ENCODE measurements at regions not wholly inside any gene's neighbourhood (a gene's known extent, or its start where the extent isn't known, plus 50 kb on each side); places are given as distances from the start of the nearest gene placed in this dataset.
"Not testable (repeated sequence)": the region's sequence is repeated elsewhere in the genome, so short reads cannot be mapped to it uniquely, and the experiment has no call there.

GRCh38 chr13:103516015-103516795, 450.0 kb upstream of the SLC10A2 start:
- no peaks in the 10 kb centered on the region for H3K9me3 Mint-ChIP-seq (ENCODE audit: low read depth)
- H3K27ac Mint-ChIP-seq: no peak overlapping the region
- H3K4me3 Mint-ChIP-seq: no peak overlapping the region
- no peaks in the 10 kb centered on the region for H3K36me3 Mint-ChIP-seq
- no peaks in the 10 kb centered on the region for H3K27me3 Mint-ChIP-seq
- H3K4me1 Mint-ChIP-seq (ENCODE audit: low read depth): no peaks in the 10 kb centered on the region

- Mint-ChIP-seq H3K9me3 (ENCODE audit: low read depth) (no peaks in the 10 kb centered on the region), H3K4me3 (no peak overlapping the region), H3K27me3 (no peaks in the 10 kb centered on the region), H3K4me1 (ENCODE audit: low read depth) (no peaks in the 10 kb centered on the region), H3K36me3 (no peaks in the 10 kb centered on the region), H3K27ac (no peak overlapping the region)
These were observed 449.2 kb upstream of the SLC10A2 start for GRCh38 chr13:103515410-103515809.

- no peaks in the 10 kb centered on the region for H3K27me3 Mint-ChIP-seq
- no peak overlapping the region for H3K4me3 Mint-ChIP-seq
- H3K4me1 Mint-ChIP-seq (ENCODE audit: low read depth): no peaks in the 10 kb centered on the region
- H3K9me3 Mint-ChIP-seq (ENCODE audit: low read depth): no peaks in the 10 kb centered on the region
- no peak overlapping the region for H3K27ac Mint-ChIP-seq
- no peaks in the 10 kb centered on the region for H3K36me3 Mint-ChIP-seq
These were observed 448.4 kb upstream of the SLC10A2 start for GRCh38 chr13:103514619-103515018.

GRCh38 chr13:103514188-103514587, 448.0 kb upstream of the SLC10A2 start:
- Mint-ChIP-seq H3K4me1 (ENCODE audit: low read depth) (no peaks in the 10 kb centered on the region), H3K27me3 (no peaks in the 10 kb centered on the region), H3K9me3 (ENCODE audit: low read depth) (no peaks in the 10 kb centered on the region), H3K4me3 (no peak overlapping the region), H3K36me3 (no peaks in the 10 kb centered on the region), H3K27ac (no peak overlapping the region)

- no peaks in the 10 kb centered on the region for H3K4me1 Mint-ChIP-seq (ENCODE audit: low read depth)
- H3K27me3 Mint-ChIP-seq: no peaks in the 10 kb centered on the region
- no peak overlapping the region for H3K4me3 Mint-ChIP-seq
- H3K36me3 Mint-ChIP-seq: no peaks in the 10 kb centered on the region
- H3K9me3 Mint-ChIP-seq (ENCODE audit: low read depth): peaks cover 3% of the 10 kb centered on the region
- H3K27ac Mint-ChIP-seq: no peak overlapping the region
These were observed 443.9 kb upstream of the SLC10A2 start for GRCh38 chr13:103510007-103510535.

- Mint-ChIP-seq H3K4me1 (ENCODE audit: low read depth) (no peaks in the 10 kb centered on the region), H3K4me3 (no peak overlapping the region), H3K36me3 (no peaks in the 10 kb centered on the region), H3K27me3 (no peaks in the 10 kb centered on the region), H3K27ac (no peak overlapping the region), H3K9me3 (ENCODE audit: low read depth) (peaks cover 9% of the 10 kb centered on the region)
These were observed 431.2 kb upstream of the SLC10A2 start for GRCh38 chr13:103497404-103497803.

- Mint-ChIP-seq H3K4me1 (ENCODE audit: low read depth) (no peaks in the 10 kb centered on the region), H3K4me3 (no peak overlapping the region), H3K27me3 (no peaks in the 10 kb centered on the region), H3K36me3 (no peaks in the 10 kb centered on the region), H3K9me3 (ENCODE audit: low read depth) (peaks cover 5% of the 10 kb centered on the region), H3K27ac (no peak overlapping the region)
These were observed 421.6 kb upstream of the SLC10A2 start for GRCh38 chr13:103487841-103488240.

- no peak overlapping the region for H3K4me3 Mint-ChIP-seq
- H3K4me1 Mint-ChIP-seq (ENCODE audit: low read depth): no peaks in the 10 kb centered on the region
- H3K9me3 Mint-ChIP-seq (ENCODE audit: low read depth): peaks cover 9% of the 10 kb centered on the region
- H3K36me3 Mint-ChIP-seq: no peaks in the 10 kb centered on the region
- H3K27me3 Mint-ChIP-seq: no peaks in the 10 kb centered on the region
- no peak overlapping the region for H3K27ac Mint-ChIP-seq
These were observed 406.9 kb upstream of the SLC10A2 start for GRCh38 chr13:103473081-103473480.

- Mint-ChIP-seq H3K27ac (no peak overlapping the region), H3K4me3 (no peak overlapping the region), H3K9me3 (ENCODE audit: low read depth) (peaks cover 9% of the 10 kb centered on the region), H3K4me1 (ENCODE audit: low read depth) (no peaks in the 10 kb centered on the region), H3K27me3 (no peaks in the 10 kb centered on the region), H3K36me3 (no peaks in the 10 kb centered on the region)
These were observed 405.7 kb upstream of the SLC10A2 start for GRCh38 chr13:103471896-103472295.

GRCh38 chr13:103469771-103470170, 403.6 kb upstream of the SLC10A2 start:
- no peak overlapping the region for H3K4me3 Mint-ChIP-seq
- no peaks in the 10 kb centered on the region for H3K27me3 Mint-ChIP-seq

GRCh38 chr13:103466761-103467160, 400.5 kb upstream of the SLC10A2 start:
- Mint-ChIP-seq H3K4me3 (no peak overlapping the region), H3K27ac (no peak overlapping the region)

More at GRCh38 chr13:103469771-103470170, 403.6 kb upstream of the SLC10A2 start:
- no peaks in the 10 kb centered on the region for H3K36me3 Mint-ChIP-seq
- no peak overlapping the region for H3K27ac Mint-ChIP-seq
- peaks cover 9% of the 10 kb centered on the region for H3K9me3 Mint-ChIP-seq (ENCODE audit: low read depth)
- no peaks in the 10 kb centered on the region for H3K4me1 Mint-ChIP-seq (ENCODE audit: low read depth)

GRCh38 chr13:103460246-103460645, 394.0 kb upstream of the SLC10A2 start:
- H3K4me3 Mint-ChIP-seq; H3K9me3 Mint-ChIP-seq (ENCODE audit: low read depth); H3K4me1 Mint-ChIP-seq (ENCODE audit: low read depth); H3K36me3 Mint-ChIP-seq; H3K27ac Mint-ChIP-seq; H3K27me3 Mint-ChIP-seq: not testable (repeated sequence)

More at GRCh38 chr13:103466761-103467160, 400.5 kb upstream of the SLC10A2 start:
- Mint-ChIP-seq H3K27me3 (no peaks in the 10 kb centered on the region), H3K9me3 (ENCODE audit: low read depth) (peaks cover 5% of the 10 kb centered on the region), H3K4me1 (ENCODE audit: low read depth) (no peaks in the 10 kb centered on the region), H3K36me3 (no peaks in the 10 kb centered on the region)

GRCh38 chr13:103457050-103457449, 390.8 kb upstream of the SLC10A2 start:
- not testable (repeated sequence) for H3K27ac Mint-ChIP-seq, H3K4me3 Mint-ChIP-seq

GRCh38 chr13:103451656-103452055, 385.4 kb upstream of the SLC10A2 start:
- H3K4me3 Mint-ChIP-seq: no peak overlapping the region
- H3K4me1 Mint-ChIP-seq (ENCODE audit: low read depth): no peaks in the 10 kb centered on the region
- H3K36me3 Mint-ChIP-seq: no peaks in the 10 kb centered on the region
- H3K27ac Mint-ChIP-seq: no peak overlapping the region
- H3K27me3 Mint-ChIP-seq: no peaks in the 10 kb centered on the region
- no peaks in the 10 kb centered on the region for H3K9me3 Mint-ChIP-seq (ENCODE audit: low read depth)

More at GRCh38 chr13:103457050-103457449, 390.8 kb upstream of the SLC10A2 start:
- not testable (repeated sequence) for H3K27me3 Mint-ChIP-seq; H3K4me1 Mint-ChIP-seq (ENCODE audit: low read depth); H3K9me3 Mint-ChIP-seq (ENCODE audit: low read depth); H3K36me3 Mint-ChIP-seq

- Mint-ChIP-seq H3K4me3 (no peak overlapping the region), H3K9me3 (ENCODE audit: low read depth) (no peaks in the 10 kb centered on the region)
These were observed 377.4 kb upstream of the SLC10A2 start for GRCh38 chr13:103443604-103444003.

GRCh38 chr13:103437651-103438050, 371.4 kb upstream of the SLC10A2 start:
- Mint-ChIP-seq H3K27ac (no peak overlapping the region), H3K4me3 (no peak overlapping the region)

More at GRCh38 chr13:103443604-103444003, 377.4 kb upstream of the SLC10A2 start:
- Mint-ChIP-seq H3K27me3 (no peaks in the 10 kb centered on the region), H3K4me1 (ENCODE audit: low read depth) (no peaks in the 10 kb centered on the region), H3K36me3 (no peaks in the 10 kb centered on the region), H3K27ac (no peak overlapping the region)

More at GRCh38 chr13:103437651-103438050, 371.4 kb upstream of the SLC10A2 start:
- no peaks in the 10 kb centered on the region for H3K36me3 Mint-ChIP-seq
- no peaks in the 10 kb centered on the region for H3K4me1 Mint-ChIP-seq (ENCODE audit: low read depth)
- H3K9me3 Mint-ChIP-seq (ENCODE audit: low read depth): no peaks in the 10 kb centered on the region
- H3K27me3 Mint-ChIP-seq: no peaks in the 10 kb centered on the region
